ENCODE measurements at regions not wholly inside any gene's neighbourhood (a gene's known extent, or its start where the extent isn't known, plus 50 kb on each side); places are given as distances from the start of the nearest gene placed in this dataset.

DNA sequence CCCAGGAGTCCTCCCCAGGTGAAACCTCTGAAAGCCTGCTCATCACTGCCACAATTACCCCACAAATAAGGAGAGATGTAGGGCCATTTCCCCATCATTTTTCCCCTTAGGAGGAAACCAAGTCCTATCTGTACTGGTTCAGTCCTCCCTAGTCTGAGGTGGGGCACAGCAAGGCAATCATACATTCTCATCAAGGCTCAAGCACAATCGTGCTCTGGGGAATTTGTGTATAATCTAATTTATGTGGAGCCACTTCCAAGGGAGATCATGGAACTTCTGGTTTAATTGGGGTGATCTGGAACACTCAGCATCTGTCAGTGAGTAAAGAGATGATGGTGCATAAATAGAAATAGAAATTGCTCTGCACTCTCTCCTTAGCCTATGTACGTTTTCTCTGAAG lies 546.9 kb downstream of the IGSF11 start:
- TF ChIP-seq, protein P1, sequence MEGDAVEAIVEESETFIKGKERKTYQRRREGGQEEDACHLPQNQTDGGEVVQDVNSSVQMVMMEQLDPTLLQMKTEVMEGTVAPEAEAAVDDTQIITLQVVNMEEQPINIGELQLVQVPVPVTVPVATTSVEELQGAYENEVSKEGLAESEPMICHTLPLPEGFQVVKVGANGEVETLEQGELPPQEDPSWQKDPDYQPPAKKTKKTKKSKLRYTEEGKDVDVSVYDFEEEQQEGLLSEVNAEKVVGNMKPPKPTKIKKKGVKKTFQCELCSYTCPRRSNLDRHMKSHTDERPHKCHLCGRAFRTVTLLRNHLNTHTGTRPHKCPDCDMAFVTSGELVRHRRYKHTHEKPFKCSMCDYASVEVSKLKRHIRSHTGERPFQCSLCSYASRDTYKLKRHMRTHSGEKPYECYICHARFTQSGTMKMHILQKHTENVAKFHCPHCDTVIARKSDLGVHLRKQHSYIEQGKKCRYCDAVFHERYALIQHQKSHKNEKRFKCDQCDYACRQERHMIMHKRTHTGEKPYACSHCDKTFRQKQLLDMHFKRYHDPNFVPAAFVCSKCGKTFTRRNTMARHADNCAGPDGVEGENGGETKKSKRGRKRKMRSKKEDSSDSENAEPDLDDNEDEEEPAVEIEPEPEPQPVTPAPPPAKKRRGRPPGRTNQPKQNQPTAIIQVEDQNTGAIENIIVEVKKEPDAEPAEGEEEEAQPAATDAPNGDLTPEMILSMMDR (IDR thresholded peaks at IDR 0.05), result no peak
- no peak for TF ChIP-seq POLR2AphosphoS5 (IDR thresholded peaks at IDR 0.05)
